ENCODE measurements at regions not wholly inside any gene's neighbourhood (a gene's known extent, or its start where the extent isn't known, plus 50 kb on each side); places are given as distances from the start of the nearest gene placed in this dataset.
"Not testable (repeated sequence)": the region's sequence is repeated elsewhere in the genome, so short reads cannot be mapped to it uniquely, and the experiment has no call there.

DNA sequence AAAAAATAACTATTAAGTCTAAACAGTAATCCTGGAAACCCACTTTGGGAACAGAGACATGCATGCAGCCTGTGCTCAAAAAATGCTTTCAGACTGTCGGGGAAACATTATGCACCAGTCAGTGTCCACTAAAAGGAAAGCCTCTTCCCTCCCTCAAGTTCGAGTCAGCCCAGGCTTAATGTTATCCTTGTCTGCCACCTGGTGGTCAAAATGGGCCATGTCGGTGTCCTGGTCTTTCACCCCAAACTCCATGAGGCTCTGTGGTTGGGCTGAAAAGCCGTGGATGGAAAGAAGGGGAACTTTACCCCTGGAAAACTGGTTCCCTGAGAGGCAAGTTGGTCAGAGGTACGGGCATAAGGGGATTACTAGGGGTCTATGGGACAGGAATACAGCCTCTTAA lies 88.4 kb upstream of the ZNF492 start:
- Mint-ChIP-seq H3K9me3 (peaks cover 42% of the 10 kb centered on the region), H3K4me1 (ENCODE audit: low read depth) (no peaks in the 10 kb centered on the region), H3K4me3 (no peak overlapping the region), H3K36me3 (ENCODE audit: insufficient read depth) (no peaks in the 10 kb centered on the region), H3K27me3 (ENCODE audit: low read depth) (no peaks in the 10 kb centered on the region)
- ATAC-seq (no peak), DNase-seq (no peak)

DNA sequence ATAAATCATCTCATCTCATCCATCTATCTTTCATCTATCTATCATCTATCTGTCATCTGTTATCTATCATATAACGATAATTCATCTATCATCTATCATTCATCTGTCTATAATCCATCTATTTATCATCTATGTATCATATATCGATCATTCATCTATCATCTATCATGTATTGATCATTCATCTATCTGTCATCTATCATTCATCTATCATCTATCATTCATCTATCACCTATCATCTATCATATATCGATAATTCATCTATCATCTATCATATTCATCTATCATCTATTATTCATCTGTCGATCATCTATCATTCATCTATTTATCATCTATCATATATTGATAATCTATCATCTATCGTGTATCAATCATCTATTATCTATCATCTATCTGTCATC lies 100.4 kb upstream of the ZNF492 start:
- no peak for ATAC-seq
- no peak for DNase-seq
- H3K36me3 Mint-ChIP-seq (ENCODE audit: insufficient read depth) = no peaks in the 10 kb centered on the region
- no peaks in the 10 kb centered on the region for H3K4me1 Mint-ChIP-seq (ENCODE audit: low read depth)
- no peak overlapping the region for H3K4me3 Mint-ChIP-seq
- H3K27me3 Mint-ChIP-seq (ENCODE audit: low read depth) = peaks cover 13% of the 10 kb centered on the region
- H3K9me3 Mint-ChIP-seq = peaks cover 18% of the 10 kb centered on the region

DNA sequence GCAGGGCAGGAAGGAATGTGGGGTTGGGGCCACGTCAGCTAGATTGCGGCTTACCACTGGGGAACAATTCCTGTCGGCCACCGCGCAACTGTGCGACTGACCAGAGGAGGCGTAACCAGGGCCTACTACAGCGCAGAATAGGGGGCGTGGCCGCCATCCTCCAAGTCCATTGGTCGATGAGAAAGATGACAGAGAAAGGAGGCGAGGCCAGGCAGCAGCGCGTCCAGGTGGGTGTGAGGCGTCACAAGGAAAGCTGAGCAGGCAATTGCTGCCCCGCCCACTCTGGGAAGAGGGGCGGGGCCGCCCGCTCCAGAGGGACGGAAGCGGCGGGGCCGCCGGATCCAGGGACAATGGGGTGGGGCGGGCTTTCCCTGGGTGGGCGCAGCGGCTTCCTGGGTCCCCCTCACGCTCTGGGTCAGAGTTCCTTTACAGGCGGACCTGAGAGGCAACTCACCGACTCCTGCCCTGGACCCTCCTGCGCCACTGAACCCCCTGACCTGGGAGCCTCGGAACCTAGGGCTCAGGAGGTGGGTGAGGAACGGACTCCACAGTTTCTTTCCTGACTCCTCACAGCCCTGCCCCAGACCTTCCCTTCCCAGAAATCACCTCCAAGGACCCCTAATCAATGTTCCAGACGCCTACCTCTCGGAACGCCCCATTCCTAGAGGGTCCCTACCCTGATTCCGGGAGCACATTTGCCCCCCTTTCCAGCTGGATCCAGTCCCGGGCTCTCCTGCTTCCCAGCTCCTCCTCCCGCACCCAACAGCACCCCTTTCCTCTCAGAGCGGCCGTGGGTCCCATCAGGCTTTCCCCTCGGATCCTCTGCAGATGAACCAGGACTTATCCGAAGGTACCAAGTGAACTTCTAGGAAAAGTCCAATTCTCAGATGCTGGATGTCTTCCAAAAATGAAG lies 101.5 kb upstream of the ZNF492 start:
- peaks cover 13% of the 10 kb centered on the region for H3K27me3 Mint-ChIP-seq (ENCODE audit: low read depth)
- no peak for ATAC-seq
- DNase-seq = no peak
- H3K4me3 Mint-ChIP-seq = no peak overlapping the region
- peaks cover 24% of the 10 kb centered on the region for H3K9me3 Mint-ChIP-seq
- no peaks in the 10 kb centered on the region for H3K36me3 Mint-ChIP-seq (ENCODE audit: insufficient read depth)
- H3K4me1 Mint-ChIP-seq (ENCODE audit: low read depth) = no peaks in the 10 kb centered on the region

DNA sequence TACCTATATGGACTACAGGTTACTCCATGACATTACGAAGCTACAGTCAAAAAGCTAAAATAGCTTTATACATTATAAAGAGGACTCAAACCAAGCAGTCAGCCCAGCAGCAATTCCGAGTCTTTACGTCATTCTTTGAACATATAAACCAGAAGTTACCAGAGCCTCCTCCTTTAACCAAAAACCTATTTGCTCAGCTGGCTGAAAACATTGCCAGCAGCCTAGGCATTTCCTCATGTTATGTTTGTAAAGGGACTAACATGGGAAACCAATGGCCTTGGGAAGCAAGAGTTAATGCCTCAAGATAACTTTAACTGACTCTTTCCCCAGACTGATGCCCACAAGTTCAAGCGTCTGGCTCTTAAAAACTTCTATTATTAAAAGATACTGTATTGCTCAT lies 104.1 kb upstream of the ZNF492 start:
- H3K36me3 Mint-ChIP-seq (ENCODE audit: insufficient read depth) = no peaks in the 10 kb centered on the region
- H3K4me1 Mint-ChIP-seq (ENCODE audit: low read depth) = no peaks in the 10 kb centered on the region
- no peak for ATAC-seq
- H3K9me3 Mint-ChIP-seq = peaks cover 25% of the 10 kb centered on the region
- H3K4me3 Mint-ChIP-seq = no peak overlapping the region
- no peak for DNase-seq
- H3K27me3 Mint-ChIP-seq (ENCODE audit: low read depth) = peaks cover 13% of the 10 kb centered on the region

DNA sequence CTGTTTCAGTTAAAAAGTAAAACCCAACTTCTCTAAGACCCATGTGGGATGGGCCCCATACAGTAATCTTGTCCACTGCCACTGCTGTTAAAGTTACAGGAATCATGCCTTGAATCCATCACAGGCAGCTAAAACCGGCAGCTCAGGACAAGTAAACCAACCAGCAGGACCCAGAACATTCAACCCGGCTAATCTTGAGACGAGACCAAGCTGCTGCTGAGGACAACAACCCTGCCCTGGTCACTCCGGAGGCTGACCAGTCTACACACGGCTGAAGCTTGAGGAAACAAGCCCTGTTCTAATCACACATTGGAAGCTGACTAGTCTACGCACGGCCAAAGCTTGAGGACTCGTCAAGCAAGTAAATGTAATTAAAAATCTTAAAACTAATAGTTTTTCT lies 105.2 kb upstream of the ZNF492 start:
- Mint-ChIP-seq H3K4me3 (no peak overlapping the region), H3K27me3 (ENCODE audit: low read depth) (peaks cover 13% of the 10 kb centered on the region), H3K9me3 (peaks cover 23% of the 10 kb centered on the region)

DNA sequence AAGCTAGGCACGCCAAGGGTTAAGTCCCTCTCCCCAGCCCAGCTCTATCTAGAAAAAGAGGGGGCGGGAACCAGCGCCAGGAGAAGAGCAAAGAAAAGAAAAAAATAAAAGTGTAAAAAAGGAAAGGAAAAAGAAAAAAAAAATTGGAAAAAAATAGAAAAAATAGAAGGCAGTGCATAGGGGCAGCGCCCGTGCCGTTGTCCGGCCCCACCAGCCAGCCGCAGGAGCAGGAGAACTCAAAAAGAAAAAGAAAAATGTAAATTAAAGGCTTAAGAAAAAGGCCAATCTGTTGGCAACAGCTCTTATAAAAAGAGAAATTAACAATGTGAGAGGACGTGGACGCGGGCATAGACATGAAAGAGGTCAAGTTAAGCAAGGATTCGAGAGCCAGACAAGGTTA lies 105.4 kb upstream of the ZNF98 start:
- no peaks in the 10 kb centered on the region for H3K36me3 Mint-ChIP-seq (ENCODE audit: insufficient read depth)
- H3K4me3 Mint-ChIP-seq = no peak overlapping the region
- no peak for ATAC-seq
- no peak for DNase-seq
- peaks cover 23% of the 10 kb centered on the region for H3K9me3 Mint-ChIP-seq
- H3K4me1 Mint-ChIP-seq (ENCODE audit: low read depth) = no peaks in the 10 kb centered on the region
- H3K27me3 Mint-ChIP-seq (ENCODE audit: low read depth) = peaks cover 5% of the 10 kb centered on the region

More for the DNA sequence above, 105.2 kb upstream of the ZNF492 start:
- H3K4me1 Mint-ChIP-seq (ENCODE audit: low read depth) = no peaks in the 10 kb centered on the region
- H3K36me3 Mint-ChIP-seq (ENCODE audit: insufficient read depth) = no peaks in the 10 kb centered on the region
- no peak for DNase-seq
- no peak for ATAC-seq

DNA sequence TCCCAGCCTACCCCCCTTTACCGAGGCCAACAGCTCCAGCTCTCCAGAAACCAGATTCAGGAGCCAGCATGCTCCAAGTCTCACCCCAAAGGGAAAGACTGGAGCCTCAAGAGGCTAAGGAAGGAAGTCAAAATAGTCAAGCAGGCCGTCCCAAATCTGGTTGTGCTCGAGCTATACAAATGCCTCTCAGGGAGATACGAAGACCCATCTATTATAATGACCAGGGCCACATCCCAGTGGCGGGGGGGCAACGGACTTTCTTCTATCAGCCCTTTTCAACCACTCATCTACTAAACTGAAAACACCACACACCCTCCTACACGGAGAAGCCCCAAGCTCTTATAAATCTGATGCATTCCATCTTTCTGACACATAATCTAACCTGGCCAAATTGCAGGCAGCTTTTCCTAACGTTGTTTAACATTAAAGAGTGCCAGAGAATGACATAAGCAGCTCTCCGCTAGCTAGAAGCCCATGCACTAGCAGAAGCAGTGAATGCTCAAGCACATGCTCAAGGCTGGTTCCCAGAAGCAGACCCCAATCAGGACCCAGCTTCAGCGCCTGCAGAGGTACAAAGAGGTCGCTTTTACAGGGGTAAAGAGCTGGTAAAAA lies 104.6 kb upstream of the ZNF98 start:
- ATAC-seq (no peak), DNase-seq (no peak)
- no peak overlapping the region for H3K4me3 Mint-ChIP-seq
- no peaks in the 10 kb centered on the region for H3K36me3 Mint-ChIP-seq (ENCODE audit: insufficient read depth)
- H3K9me3 Mint-ChIP-seq = peaks cover 26% of the 10 kb centered on the region
- H3K27me3 Mint-ChIP-seq (ENCODE audit: low read depth) = no peaks in the 10 kb centered on the region
- no peaks in the 10 kb centered on the region for H3K4me1 Mint-ChIP-seq (ENCODE audit: low read depth)

DNA sequence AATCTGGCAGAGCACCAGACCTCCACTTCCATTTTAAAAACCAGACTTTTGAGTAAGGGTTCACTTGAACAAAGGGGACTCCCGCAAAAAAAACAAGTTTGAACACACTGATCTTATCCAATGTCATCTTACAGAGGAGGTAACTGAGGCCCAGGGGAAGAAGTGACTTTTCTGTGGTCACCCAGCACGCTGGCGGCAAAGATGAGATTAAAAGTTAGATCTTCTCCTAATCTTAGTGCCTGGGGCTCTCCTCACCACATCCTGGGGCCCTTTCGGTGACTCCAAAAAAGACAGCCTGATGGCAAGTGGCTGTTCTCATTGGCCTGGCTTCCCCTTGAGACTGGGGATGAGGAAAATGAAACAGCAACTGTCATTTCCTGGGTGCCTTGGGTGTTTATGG lies 101.8 kb upstream of the ZNF98 start:
- DNase-seq (no peak), ATAC-seq (no peak)
- H3K36me3 Mint-ChIP-seq (ENCODE audit: insufficient read depth) = no peaks in the 10 kb centered on the region
- H3K27me3 Mint-ChIP-seq (ENCODE audit: low read depth) = no peaks in the 10 kb centered on the region
- no peaks in the 10 kb centered on the region for H3K4me1 Mint-ChIP-seq (ENCODE audit: low read depth)
- peaks cover 41% of the 10 kb centered on the region for H3K9me3 Mint-ChIP-seq
- no peak overlapping the region for H3K4me3 Mint-ChIP-seq

DNA sequence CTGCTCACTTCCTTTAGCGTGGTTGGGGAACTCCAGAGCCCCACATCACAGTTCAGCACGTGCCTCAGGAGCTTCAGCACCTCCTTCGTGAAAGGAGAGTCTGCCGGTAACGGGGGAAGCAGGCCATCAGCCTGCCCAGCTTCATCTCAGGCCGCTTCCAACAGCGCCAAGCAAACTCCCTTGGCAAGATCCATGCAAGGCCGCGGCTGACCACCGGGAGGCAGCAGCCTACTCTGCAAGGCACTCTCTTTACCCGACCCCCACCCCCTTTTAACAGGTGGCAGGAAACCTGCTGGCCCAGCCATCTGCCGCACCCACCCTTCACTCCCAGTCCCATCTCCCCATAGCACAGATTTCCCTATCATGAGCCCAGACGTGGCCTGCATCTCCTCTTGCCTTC lies 97.4 kb upstream of the ZNF98 start:
- DNase-seq; H3K4me3 Mint-ChIP-seq; H3K27me3 Mint-ChIP-seq (ENCODE audit: low read depth); ATAC-seq; H3K4me1 Mint-ChIP-seq (ENCODE audit: low read depth); H3K36me3 Mint-ChIP-seq (ENCODE audit: insufficient read depth): not testable (repeated sequence)
- H3K9me3 Mint-ChIP-seq = peaks cover 28% of the 10 kb centered on the region

DNA sequence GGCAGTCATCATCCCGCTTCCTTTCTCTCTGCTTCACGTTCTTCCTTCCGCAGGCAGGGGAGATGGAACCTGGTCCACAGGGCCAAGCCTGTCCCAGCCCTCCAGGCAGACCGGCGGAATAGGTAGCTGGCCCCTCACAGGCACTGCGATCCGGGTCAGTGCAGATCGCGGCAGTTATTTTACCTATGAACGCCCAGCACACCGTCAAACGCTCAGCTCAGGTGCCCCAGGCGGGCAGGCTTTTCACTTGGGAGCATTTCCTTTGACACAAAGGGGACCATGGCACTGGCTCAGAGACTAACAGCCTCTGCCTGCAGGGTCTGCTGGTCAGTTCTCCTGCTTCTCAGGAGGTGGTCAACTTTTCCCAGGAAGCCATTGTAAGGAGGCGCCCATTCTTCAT lies 97.0 kb upstream of the ZNF98 start:
- Mint-ChIP-seq H3K4me1 (ENCODE audit: low read depth) (no peaks in the 10 kb centered on the region), H3K4me3 (no peak overlapping the region), H3K36me3 (ENCODE audit: insufficient read depth) (no peaks in the 10 kb centered on the region), H3K27me3 (ENCODE audit: low read depth) (no peaks in the 10 kb centered on the region), H3K9me3 (peaks cover 28% of the 10 kb centered on the region)
- ATAC-seq (no peak), DNase-seq (no peak)

DNA sequence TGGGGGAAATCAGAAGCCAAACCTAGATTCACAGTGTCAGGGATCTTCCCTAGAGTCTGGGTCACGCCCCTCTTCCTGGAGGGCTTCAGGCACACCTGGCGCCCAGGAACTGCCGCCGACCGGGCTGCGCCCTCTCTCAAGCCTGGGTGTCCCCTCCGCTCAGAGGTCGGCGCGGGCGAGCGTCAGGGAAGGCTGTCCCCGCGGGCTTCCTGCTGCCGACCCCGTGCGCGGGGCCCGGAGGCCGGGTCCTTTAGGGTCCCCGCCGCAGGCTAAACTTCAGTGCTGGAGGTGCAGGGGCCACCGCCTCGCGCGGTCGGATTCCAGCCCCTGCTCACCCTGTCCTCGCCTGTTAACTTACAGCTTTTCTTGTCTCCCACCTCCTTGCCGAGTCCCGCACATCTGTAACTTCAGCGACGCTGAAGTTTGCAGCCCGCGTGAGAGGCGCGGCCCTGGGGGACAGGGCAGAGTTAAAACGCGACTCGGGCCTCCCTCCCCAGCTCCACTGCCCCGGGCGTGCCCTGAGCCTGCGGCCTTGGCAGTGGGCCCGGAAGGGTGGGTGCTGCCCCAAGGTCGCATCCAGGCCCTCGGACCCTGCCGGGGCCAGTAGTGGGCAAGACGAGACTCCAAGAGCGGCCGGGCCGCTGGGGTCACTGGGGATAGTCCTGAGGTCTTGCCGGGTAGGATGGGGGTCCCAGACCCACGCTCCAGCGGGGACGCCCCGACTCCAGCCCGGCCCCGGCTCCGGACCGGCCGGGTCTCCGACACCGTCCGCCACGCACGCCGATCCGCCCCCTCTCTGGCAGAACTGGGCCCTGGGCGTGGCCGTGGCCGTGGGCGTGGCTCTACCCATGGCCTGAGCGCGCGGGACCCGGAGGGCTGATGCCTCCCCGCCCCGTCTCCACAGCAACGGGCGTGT lies 95.6 kb upstream of the ZNF98 start:
- Mint-ChIP-seq H3K36me3 (ENCODE audit: insufficient read depth) (no peaks in the 10 kb centered on the region), H3K4me1 (ENCODE audit: low read depth) (no peaks in the 10 kb centered on the region), H3K9me3 (peaks cover 29% of the 10 kb centered on the region), H3K4me3 (no peak overlapping the region), H3K27me3 (ENCODE audit: low read depth) (peaks cover 1% of the 10 kb centered on the region)
- ATAC-seq (no peak), DNase-seq (no peak)

DNA sequence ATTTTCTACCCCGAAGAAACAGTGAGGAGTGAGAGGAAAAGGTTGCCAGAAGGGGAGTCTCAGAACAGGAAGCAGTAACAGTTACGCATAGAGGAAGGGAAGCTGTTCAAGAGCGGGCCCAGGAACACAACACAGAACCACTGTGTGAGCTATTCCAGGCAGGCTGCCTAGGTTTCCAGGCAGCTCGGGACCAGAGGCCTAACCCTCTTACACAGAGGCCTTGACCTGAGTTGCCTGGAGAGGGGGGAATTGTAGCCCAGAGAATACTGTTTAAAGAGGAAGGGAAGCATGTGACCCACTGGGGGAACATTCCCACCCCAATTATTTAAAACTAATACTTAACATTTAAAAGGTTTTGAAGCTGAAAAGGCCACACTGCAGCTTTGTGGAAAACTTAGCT lies 93.3 kb upstream of the ZNF98 start:
- no peaks in the 10 kb centered on the region for H3K4me1 Mint-ChIP-seq (ENCODE audit: low read depth)
- ATAC-seq (no peak), DNase-seq (no peak)
- H3K27me3 Mint-ChIP-seq (ENCODE audit: low read depth) = peaks cover 1% of the 10 kb centered on the region
- H3K9me3 Mint-ChIP-seq = peaks cover 23% of the 10 kb centered on the region
- no peaks in the 10 kb centered on the region for H3K36me3 Mint-ChIP-seq (ENCODE audit: insufficient read depth)
- no peak overlapping the region for H3K4me3 Mint-ChIP-seq

DNA sequence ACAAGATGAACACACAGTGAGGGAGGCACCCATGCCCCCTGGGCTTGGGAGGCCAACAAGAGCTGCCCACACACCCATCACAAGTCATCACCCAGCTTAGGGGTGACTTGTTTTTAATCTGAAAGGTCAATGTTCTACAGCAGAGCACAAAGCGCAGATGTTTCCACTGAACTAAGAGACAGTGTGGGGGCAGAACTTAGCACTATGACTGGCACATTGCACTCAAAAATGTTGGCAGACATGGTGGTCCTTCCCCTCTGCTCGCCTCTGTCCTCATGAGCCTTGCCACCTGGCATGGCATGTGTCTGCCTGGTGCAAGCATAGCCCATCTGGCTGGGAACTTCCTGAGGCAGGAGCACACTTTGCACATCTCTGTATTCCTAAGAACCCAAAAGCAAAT lies 81.4 kb upstream of the ZNF98 start:
- Mint-ChIP-seq H3K4me1 (ENCODE audit: low read depth) (no peaks in the 10 kb centered on the region), H3K4me3 (no peak overlapping the region), H3K36me3 (ENCODE audit: insufficient read depth) (no peaks in the 10 kb centered on the region), H3K9me3 (peaks cover 26% of the 10 kb centered on the region), H3K27me3 (ENCODE audit: low read depth) (no peaks in the 10 kb centered on the region)
- ATAC-seq = no peak
- DNase-seq = no peak

DNA sequence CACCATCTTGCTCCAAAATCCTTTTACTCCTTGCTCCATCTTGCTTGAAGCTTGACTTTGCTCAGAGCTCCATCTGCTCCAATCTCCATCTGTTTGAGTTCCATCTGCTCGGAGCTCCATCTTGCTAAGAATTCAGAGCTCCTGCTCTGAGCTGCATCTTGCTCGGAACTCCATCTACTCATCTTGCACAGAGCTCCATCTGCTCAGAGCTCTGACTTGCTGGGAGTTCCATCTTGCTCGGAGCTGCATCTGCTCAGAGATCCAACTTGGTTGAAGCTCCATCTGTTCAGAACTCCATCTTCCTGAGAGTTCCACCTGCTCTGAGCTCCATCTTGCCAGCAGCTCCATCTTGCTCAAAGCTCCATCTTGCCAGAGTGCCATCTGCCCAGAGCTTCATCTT lies 80.6 kb upstream of the ZNF98 start:
- H3K4me3 Mint-ChIP-seq = no peak overlapping the region
- H3K4me1 Mint-ChIP-seq (ENCODE audit: low read depth) = no peaks in the 10 kb centered on the region
- H3K36me3 Mint-ChIP-seq (ENCODE audit: insufficient read depth) = no peaks in the 10 kb centered on the region
- DNase-seq (no peak), ATAC-seq (no peak)
- H3K27me3 Mint-ChIP-seq (ENCODE audit: low read depth) = no peaks in the 10 kb centered on the region
- H3K9me3 Mint-ChIP-seq = peaks cover 29% of the 10 kb centered on the region
